Thyroid gland (tissue), 4 donors: ENCODE measurements at regions not wholly inside any gene's neighbourhood (a gene's known extent, or its start where the extent isn't known, plus 50 kb on each side); places are given as distances from the start of the nearest gene placed in this dataset.
"Not testable (repeated sequence)": the region's sequence is repeated elsewhere in the genome, so short reads cannot be mapped to it uniquely, and the experiment has no call there.

ENCODE experiments used
- DNase-seq, 2 donors: peaks; one replicate each; pipeline ENCODE4 v3.0.0-alpha.2; 2019
- H3K27ac ChIP-seq, 3 donors: fragments of 200-600 bp; sonication (generic); 1 replicate in 2 of 3; 2 replicates in 1 of 3; pipeline ENCODE4 v1.5.1; 2016 to 2019; ENCODE audit warnings: mild to moderate bottlenecking in 1 of 3, moderate library complexity in 1 of 3
- H3K27me3 ChIP-seq: fragments of 200-600 bp; sonication (generic); one replicate; pipeline ENCODE4 v1.5.1; 2019
- H3K36me3 ChIP-seq, 2 donors: fragments of 200-600 bp; sonication (generic); one replicate each; pipeline ENCODE4 v1.5.1; 2016 to 2019
- H3K4me1 ChIP-seq, 2 donors: fragments of 200-600 bp; sonication (generic); one replicate each; pipeline ENCODE4 v1.5.1; 2017 to 2019
- H3K4me3 ChIP-seq, 3 donors: fragments of 200-600 bp; sonication (generic); replicated peaks in 1 of 3; 1 replicate in 2 of 3; 2 replicates in 1 of 3; pipeline ENCODE4 v1.5.1; 2016; ENCODE audit warnings: mild to moderate bottlenecking in 1 of 3
- H3K9me3 ChIP-seq: fragments of 200-600 bp; sonication (generic); one replicate; pipeline ENCODE4 v1.5.1; 2017
- CTCF ChIP-seq, 6 experiments: fragments of 200-600 bp in 3 of 6; fragments of 450-650 bp in 3 of 6; sonication (generic) in 3 of 6; IDR thresholded peaks; one replicate each; pipeline ENCODE4 v1.5.1; 2016 to 2019; ENCODE audit warnings: antibody characterized with exemption in 6 of 6, mild to moderate bottlenecking in 2 of 6, inconsistent platforms in 1 of 6, moderate library complexity in 1 of 6
- POLR2A ChIP-seq, 2 donors: fragments of 450-650 bp; IDR thresholded peaks; one replicate each; pipeline ENCODE4 v1.6.1; 2017; ENCODE audit warnings: antibody characterized with exemption in 2 of 2, mild to moderate bottlenecking in 2 of 2, moderate library complexity in 1 of 2
- WGBS, 2 donors: methylation state at CpG; one replicate each; pipeline ENCODE4 v1.1.5; 2017; 5-methylcytosine and 5-hydroxymethylcytosine counted together
- intact Hi-C: fragments of 100-400 bp; cut with DNase I; formaldehyde crosslinking; loops from one replicate; pipeline ENCODE4 v1.15.1; 2023

DNA sequence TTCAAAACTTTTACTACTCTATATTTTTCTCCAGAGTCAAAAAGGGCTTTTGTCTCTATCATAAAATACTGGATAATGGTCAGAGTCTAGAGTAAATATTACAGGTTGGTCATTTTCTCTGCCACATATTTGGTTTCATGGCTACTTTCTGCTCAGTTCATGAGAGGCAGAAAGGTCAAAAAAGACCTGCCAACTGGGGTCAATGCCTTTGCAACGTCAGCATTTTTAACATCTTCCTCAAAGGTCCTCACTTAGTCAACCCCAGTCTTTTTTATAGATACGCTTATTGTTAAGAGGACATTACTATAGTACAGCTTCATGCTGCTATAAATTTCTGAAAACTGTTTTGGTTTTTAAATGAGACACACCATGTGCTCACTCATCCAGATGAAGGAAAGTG, 312.1 kb upstream of the ARHGEF26 start:
- Histone ChIP-seq H3K36me3 (no peaks in the 10 kb centered on the region), H3K27me3 (no peaks in the 10 kb centered on the region), H3K4me1 (peaks cover 4 to 8% of the 10 kb centered on the region in 2 donors), H3K9me3 (no peaks in the 10 kb centered on the region), H3K27ac (no peak overlapping the region), H3K4me3 (no peak overlapping the region)
- WGBS, 2 donors, result 50% methylated on average over 2 of the region's 2 CpGs
- TF ChIP-seq POLR2A (IDR thresholded peaks at IDR 0.05), result no peak
- intact Hi-C loops, result no loop called here
- DNase-seq, result no peak

DNA sequence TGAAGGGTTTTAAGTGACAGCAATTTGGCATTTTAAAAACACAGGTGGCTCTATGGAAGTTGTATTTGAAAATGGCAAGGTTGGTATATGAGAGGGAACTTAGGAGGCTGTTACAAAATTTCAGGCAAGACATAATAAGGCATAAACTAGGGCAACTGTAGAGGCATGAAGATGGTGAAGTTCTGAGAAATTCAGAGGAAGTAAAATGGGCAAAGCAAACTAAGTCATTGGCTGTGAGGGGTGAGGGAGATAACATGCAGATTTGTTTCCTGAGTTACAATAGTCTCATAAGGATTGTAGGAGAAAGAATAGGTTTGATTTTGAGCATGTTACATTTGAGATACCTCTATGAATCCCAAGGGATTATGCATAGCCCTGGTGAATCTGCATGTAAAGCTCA, 302.9 kb upstream of the ARHGEF26 start:
- H3K9me3 ChIP-seq, result no peaks in the 10 kb centered on the region
- DNase-seq, result no peak
- no peak for TF ChIP-seq CTCF (IDR thresholded peaks at IDR 0.05)
- TF ChIP-seq POLR2A (IDR thresholded peaks at IDR 0.05), result no peak
- no peaks in the 10 kb centered on the region for H3K36me3 ChIP-seq
- H3K27me3 ChIP-seq, result no peaks in the 10 kb centered on the region
- H3K27ac ChIP-seq, result no peak overlapping the region
- H3K4me3 ChIP-seq, result no peak overlapping the region
- H3K4me1 ChIP-seq, result no peaks in the 10 kb centered on the region
- intact Hi-C loops, result no loop called here

DNA sequence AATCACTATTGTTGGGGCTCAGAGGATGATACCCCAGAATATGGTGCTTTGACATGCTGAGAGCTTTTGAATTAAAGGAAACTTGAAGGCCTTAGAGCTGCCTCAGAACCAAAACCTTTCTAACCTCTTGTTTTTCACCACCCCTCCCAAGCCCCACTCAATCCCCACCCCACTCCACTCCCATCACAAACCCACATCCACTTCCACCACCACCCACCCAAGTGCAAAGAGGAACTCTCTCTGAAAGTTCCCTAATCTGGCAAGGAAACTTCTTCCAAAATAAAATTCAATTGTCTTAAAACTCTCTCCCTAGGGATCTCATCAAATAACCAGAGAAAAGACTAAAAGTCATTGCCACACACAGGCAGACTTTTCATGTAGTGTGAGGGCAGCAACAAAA, 301.2 kb upstream of the ARHGEF26 start:
- no peaks in the 10 kb centered on the region for H3K36me3 ChIP-seq
- no peaks in the 10 kb centered on the region for H3K9me3 ChIP-seq
- no peak for DNase-seq
- no peaks in the 10 kb centered on the region for H3K27me3 ChIP-seq
- no peak for TF ChIP-seq POLR2A (IDR thresholded peaks at IDR 0.05)
- no peak for TF ChIP-seq CTCF (IDR thresholded peaks at IDR 0.05)
- intact Hi-C loops, result no loop called here
- H3K27ac ChIP-seq, result no peak overlapping the region
- H3K4me1 ChIP-seq, result no peaks in the 10 kb centered on the region
- no peak overlapping the region for H3K4me3 ChIP-seq

DNA sequence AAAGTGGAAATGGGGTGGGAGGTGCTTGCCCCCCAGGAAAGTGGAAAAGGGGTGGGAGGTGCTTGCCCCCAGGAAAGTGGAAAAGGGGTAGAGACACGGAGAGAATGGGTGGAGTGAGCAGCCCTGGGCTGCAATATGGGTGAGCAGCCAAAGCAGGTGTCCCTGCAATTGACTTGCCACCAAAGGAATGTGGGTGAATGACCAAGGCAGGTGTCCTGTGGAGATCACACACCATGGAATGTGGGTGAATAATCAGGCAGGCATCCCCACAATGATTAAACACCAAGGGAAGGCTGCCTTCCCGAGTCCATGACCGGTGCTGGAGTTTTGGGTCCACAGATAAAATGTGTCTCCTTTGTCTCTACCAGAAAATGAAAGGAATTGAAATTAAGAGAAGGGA, 292.8 kb upstream of the ARHGEF26 start:
- H3K27me3 ChIP-seq, DNase-seq, H3K4me3 ChIP-seq, H3K27ac ChIP-seq, H3K9me3 ChIP-seq, H3K4me1 ChIP-seq, H3K36me3 ChIP-seq, intact Hi-C loops: not testable (repeated sequence)
- WGBS, 2 donors, result 94 to 95% methylated on average over 3 of the region's 3 CpGs

DNA sequence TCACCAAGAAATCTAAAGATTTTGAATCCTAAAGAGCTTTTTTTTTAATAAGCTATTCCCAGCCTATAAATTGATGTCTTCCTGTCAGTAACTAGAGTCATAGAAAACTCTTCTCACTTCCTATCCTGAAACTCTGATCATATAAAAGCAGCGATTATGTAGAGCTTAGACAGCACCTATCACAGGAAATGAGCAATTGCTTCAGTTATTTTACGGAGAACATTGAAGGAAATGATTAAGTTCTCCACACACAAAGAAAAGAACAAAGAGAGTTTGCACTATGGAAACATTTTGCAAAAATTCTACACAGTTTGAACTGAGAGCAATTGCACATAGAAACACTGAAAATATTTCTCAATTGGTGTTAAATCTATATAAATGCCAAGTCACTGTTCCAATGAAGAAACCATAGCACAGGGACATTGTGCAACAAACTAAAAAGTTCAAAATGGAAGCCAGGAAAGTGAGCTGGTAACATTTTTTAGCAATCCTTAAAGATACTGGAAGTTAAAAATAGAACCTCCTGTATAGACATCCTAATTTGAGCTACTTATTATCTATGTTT, 291.5 kb upstream of the ARHGEF26 start:
- Histone ChIP-seq H3K27ac (no peak overlapping the region), H3K9me3 (no peaks in the 10 kb centered on the region), H3K36me3 (no peaks in the 10 kb centered on the region), H3K4me1 (no peaks in the 10 kb centered on the region), H3K27me3 (no peaks in the 10 kb centered on the region), H3K4me3 (no peak overlapping the region)
- DNase-seq, result no peak
- 66 to 71% methylated on average over 2 of the region's 2 CpGs for WGBS, 2 donors
- intact Hi-C loops, result no loop called here
- no peak for TF ChIP-seq CTCF (IDR thresholded peaks at IDR 0.05)
- no peak for TF ChIP-seq POLR2A (IDR thresholded peaks at IDR 0.05)

DNA sequence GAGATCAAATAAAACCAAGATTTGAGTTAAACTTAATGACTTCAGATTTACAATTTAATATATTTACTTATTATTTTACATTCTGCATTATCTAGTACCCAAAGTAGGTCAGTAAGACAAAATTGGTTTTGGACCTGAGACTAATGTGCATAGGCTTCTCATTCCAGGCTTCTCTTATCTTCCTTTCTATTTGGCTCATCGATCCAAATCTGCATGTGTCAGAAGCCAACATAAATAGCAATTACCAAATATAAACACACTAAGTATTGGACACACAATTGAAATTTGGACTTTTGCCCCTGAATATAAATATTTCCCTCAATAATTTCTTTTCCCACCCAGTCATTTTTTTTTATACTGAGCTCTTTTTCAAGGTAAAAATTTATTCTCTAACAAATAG, 290.6 kb upstream of the ARHGEF26 start:
- Histone ChIP-seq H3K36me3 (no peaks in the 10 kb centered on the region), H3K27ac (no peak overlapping the region), H3K4me1 (no peaks in the 10 kb centered on the region), H3K4me3 (no peak overlapping the region), H3K9me3 (no peaks in the 10 kb centered on the region), H3K27me3 (no peaks in the 10 kb centered on the region)
- TF ChIP-seq CTCF (IDR thresholded peaks at IDR 0.05) (no peak), POLR2A (IDR thresholded peaks at IDR 0.05) (no peak)
- intact Hi-C loops, result no loop called here
- DNase-seq, result no peak
- WGBS, 2 donors, result 62 to 71% methylated on average over 1 of the region's 1 CpG
